Skin epidermis (tissue), 12 donors: ENCODE measurements at regions not wholly inside any gene's neighbourhood (a gene's known extent, or its start where the extent isn't known, plus 50 kb on each side); places are given as distances from the start of the nearest gene placed in this dataset.
A peak's percentile ranks its signal among the peaks of the same experiment; 100 is the strongest.
"Not testable (repeated sequence)": the region's sequence is repeated elsewhere in the genome, so short reads cannot be mapped to it uniquely, and the experiment has no call there.

Source experiments
- H3K27ac ChIP-seq, 21 experiments: fragments of 200-600 bp; sonication (generic) in 11 of 21; one replicate each; pipeline ENCODE4 v1.5.0; 2020; ENCODE audit warnings: mild to moderate bottlenecking in 3 of 21, inconsistent platforms in 2 of 21, moderate library complexity in 2 of 21
- H3K4me3 ChIP-seq, 7 experiments: fragments of 200-600 bp; sonication (generic) in 2 of 7; one replicate each; pipeline ENCODE4 v1.5.0; 2020; ENCODE audit warnings: inconsistent platforms in 2 of 7, mild to moderate bottlenecking in 2 of 7, moderate library complexity in 1 of 7

DNA sequence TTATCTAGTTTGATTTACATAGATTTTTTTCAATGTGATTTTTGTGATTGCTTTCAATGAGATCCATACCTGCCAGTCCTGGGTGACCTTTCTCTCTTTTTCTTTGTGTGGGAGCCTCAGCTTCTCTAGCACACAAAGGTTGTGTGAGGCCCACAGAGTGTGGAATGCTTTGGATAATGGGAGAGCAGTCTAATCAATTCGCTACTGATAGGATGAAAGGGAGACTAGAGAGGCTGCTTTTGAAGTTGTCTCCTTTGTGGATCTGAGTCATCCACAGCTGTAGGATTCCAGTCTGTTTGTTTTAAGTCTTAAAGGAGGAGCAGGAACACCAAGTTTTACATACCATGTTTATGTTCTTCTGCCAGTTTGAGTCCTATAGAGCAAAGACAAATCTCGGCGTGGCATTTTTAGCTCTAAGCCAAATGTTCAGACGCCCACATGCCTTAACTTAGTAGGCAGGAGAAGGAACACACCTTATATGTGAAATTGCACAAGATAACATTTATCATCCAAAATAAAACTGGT, 330.0 kb downstream of the ARL4A start:
- Histone ChIP-seq H3K27ac (peak overlapping the region in 9 of 21 experiments; percentile 7 to 53 (median 44)), H3K4me3 (no peak overlapping the region)

DNA sequence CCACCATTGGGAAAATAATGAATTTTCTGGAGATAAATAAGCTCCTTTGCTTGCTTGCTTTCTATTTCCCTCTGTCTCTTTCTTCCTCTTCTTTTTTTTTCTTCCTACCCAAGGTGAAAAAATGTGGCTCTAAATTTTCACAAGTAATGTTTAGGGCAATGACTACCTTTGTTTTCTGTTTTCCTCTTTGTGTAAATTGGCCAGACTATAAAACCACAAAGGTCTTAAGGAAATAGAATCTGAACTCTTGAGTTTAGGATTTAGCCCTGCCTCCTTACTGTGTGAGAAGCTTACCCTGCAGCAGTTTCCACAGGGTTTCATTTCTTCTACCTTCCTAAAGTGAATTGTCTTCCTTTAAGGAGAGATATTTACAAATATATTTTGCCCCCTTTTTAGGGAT, 330.4 kb downstream of the ARL4A start:
- Histone ChIP-seq H3K4me3 (no peak overlapping the region), H3K27ac (peak overlapping the region in 7 of 21 experiments; percentile 7 to 53 (median 23))

GRCh38 chr7:13021566-13022300, 334.3 kb downstream of the ARL4A start:
- H3K27ac ChIP-seq = peak overlapping the region in 1 of 21 experiments; percentile 24
- no peak overlapping the region for H3K4me3 ChIP-seq

DNA sequence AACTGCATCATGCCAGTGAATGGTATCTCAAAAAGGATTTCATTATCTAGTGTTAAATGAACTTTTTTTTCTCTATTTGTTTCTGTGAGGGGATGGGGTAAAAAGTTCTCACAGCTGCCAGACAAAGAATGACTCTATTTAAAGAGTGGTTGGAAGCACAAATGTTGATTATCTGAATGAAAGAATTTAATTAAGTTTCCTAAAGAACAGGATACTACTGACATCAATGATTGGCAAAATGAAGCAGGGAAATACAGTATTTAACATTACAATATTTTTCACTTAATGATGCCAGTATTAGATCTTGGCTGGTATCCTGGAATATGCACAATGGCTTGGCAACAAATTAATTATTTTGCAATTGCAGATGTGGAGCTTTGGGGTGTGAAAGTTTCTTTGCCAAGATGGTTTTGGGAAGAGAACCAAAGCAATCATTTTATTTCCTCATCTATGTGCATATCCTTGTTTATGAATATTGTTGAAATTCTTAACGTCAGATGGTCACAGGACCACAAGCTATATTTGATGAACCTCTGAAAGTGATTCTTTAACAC, 336.8 kb downstream of the ARL4A start:
- Histone ChIP-seq H3K27ac (peak overlapping the region in 2 of 21 experiments; percentile 11 to 37), H3K4me3 (no peak overlapping the region)

- H3K27ac ChIP-seq = peak overlapping the region in 2 of 21 experiments; percentile 7 to 47
These were observed 337.6 kb downstream of the ARL4A start for GRCh38 chr7:13025043-13025442.

DNA sequence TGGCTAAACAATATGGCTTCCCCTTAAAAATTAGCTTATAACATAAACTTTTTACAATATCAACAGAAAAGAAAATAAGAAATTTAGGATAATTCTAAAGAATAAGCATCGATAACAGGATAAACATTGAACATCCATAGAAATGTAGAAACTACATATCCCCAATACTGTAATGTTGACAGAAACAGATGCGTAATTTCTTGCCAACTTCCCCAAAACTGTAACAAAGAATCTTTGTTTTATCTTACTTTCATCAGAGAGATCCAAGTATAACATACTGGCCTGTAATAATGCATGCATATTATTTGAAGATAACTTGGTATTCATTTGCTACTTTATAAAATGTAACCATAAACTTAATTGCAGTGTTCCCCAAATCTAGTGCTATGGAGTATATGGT, 339.9 kb downstream of the ARL4A start:
- Histone ChIP-seq H3K27ac (peak overlapping the region in 1 of 21 experiments; percentile 12), H3K4me3 (no peak overlapping the region)

More at GRCh38 chr7:13025043-13025442, 337.6 kb downstream of the ARL4A start:
- H3K4me3 ChIP-seq = not testable (repeated sequence)

- Histone ChIP-seq H3K27ac (peak overlapping the region in 3 of 21 experiments; percentile 12 to 55 (median 19)), H3K4me3 (no peak overlapping the region)
These were observed 340.8 kb downstream of the ARL4A start for GRCh38 chr7:13028036-13028824.

- Histone ChIP-seq H3K27ac (peak overlapping the region in 2 of 21 experiments; percentile 9 to 55), H3K4me3 (no peak overlapping the region)
These were observed 341.3 kb downstream of the ARL4A start for GRCh38 chr7:13028825-13029099.

- H3K4me3 ChIP-seq = no peak overlapping the region
These were observed 344.0 kb downstream of the ARL4A start for GRCh38 chr7:13031468-13031867.

DNA sequence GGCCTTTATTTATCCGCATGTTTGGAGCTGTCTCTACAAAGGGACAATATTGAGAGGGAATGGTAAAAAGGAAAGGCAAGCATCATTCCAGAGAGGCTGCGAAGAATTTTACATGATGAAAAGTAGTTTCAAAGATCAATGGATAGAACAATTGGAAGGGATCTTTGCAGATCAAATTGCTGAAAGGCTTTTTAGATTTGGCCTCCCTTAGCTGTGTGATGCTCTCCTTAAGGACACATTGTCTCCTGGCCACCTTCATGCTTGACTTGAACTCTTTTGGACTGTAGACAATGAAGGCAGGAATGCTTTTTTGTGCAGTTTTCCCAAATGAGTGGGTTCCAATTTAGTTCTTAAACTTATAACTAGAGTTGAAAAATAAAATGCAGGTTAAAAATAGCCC, 344.7 kb downstream of the ARL4A start:
- no peak overlapping the region for H3K4me3 ChIP-seq
- H3K27ac ChIP-seq = peak overlapping the region in 1 of 21 experiments; percentile 5

More at GRCh38 chr7:13031468-13031867, 344.0 kb downstream of the ARL4A start:
- no peak overlapping the region for H3K27ac ChIP-seq

GRCh38 chr7:13032576-13032975, 345.1 kb downstream of the ARL4A start:
- Histone ChIP-seq H3K4me3 (no peak overlapping the region), H3K27ac (no peak overlapping the region)

- Histone ChIP-seq H3K27ac (no peak overlapping the region), H3K4me3 (no peak overlapping the region)
These were observed 347.3 kb downstream of the ARL4A start for GRCh38 chr7:13034693-13035092.

GRCh38 chr7:13035233-13035632, 347.8 kb downstream of the ARL4A start:
- Histone ChIP-seq H3K4me3 (no peak overlapping the region), H3K27ac (no peak overlapping the region)

DNA sequence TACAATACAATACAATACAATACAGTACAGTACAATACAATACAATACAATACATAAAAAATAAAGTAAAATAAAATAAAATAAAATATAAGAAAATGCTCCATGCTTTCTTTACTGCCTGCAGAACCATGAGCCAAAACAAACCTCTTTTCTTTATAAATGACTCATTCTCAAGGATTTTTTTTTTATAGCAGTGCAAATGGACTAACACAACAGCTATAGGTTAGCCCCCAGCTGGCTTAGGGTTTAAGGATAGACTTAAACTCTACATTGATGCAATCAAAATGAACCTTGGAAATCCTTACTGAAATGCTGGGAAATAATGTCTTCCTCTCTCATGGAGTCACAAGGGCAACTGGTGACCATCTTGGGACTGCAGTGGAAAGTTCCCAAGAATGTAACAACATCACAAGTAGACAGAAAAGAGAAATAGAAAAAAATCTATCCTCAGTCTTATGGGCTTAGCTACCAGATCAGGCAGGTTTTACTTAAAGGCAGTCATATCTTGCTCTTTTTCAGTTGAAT, 348.9 kb downstream of the ARL4A start:
- H3K27ac ChIP-seq = no peak overlapping the region

DNA sequence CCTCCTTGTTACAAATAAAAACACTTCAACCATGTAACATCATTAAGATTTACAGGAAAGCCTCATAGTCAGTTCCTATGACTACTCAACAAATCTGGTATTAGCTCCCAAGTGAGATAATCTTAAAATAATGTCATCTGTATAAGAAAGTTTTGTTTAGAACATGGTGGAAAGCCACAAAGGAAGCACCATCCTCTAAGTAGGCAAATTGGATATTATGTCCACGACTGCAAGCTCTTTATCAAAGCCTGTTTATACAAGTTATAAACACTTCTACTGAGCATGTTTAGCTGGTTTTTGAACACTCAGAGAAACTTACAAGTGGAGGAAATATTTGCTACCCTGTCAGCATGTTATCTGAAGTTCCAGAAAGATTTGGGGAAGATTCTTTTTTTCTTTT, 349.8 kb downstream of the ARL4A start:
- H3K4me3 ChIP-seq = no peak overlapping the region
- no peak overlapping the region for H3K27ac ChIP-seq

More for the DNA sequence above, 348.9 kb downstream of the ARL4A start:
- H3K4me3 ChIP-seq = no peak overlapping the region

DNA sequence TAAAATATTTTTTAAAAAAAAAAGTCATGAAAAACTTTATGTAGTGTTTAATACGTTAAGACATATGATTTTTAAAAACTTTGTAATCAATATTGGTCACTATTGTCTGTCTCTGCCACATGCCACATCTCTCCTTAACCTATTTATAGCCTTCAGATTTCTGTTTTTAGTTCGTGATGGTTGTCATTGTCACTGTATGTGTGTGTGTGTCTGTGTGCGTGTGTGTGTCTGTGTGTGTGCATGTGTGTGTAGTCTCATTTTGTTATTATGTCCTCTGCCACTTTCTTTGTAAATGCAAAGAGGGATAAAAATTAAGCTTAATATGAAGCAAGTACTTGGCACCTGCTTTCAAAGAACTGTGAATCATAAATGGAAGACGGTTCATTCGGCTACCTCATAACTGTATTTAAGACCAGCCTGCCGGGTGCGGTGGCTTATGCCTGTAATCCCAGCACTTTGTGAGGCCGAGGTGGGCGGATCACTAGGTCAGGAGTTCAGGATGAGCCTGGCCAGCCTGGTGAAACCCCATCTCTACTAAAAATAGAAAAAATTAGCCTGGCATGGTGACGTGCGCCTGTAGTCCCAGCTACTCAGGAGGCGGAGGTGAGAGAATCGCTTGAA, 354.0 kb downstream of the ARL4A start:
- Histone ChIP-seq H3K27ac (no peak overlapping the region), H3K4me3 (no peak overlapping the region)

- Histone ChIP-seq H3K4me3 (no peak overlapping the region), H3K27ac (no peak overlapping the region)
These were observed 355.3 kb downstream of the ARL4A start for GRCh38 chr7:13042605-13043236.

DNA sequence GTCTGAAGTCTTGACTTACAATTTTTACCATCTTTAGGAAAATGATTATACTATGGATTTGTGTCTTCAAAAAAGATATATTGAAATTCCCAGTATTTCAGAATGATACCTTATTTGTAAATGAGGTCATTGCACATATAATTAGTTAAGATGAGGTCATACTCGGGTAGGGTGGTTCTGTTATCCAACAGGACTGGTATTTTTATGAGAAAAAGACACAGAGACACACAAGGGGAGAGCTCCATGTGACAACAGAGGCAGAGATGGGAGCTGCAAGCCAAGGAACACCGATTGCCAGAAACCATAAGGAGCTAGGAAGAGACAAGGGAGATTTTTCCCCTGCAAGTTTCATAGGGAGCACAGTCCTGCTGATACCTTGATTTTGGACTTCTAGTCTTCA, 356.9 kb downstream of the ARL4A start:
- Histone ChIP-seq H3K4me3 (no peak overlapping the region), H3K27ac (no peak overlapping the region)

DNA sequence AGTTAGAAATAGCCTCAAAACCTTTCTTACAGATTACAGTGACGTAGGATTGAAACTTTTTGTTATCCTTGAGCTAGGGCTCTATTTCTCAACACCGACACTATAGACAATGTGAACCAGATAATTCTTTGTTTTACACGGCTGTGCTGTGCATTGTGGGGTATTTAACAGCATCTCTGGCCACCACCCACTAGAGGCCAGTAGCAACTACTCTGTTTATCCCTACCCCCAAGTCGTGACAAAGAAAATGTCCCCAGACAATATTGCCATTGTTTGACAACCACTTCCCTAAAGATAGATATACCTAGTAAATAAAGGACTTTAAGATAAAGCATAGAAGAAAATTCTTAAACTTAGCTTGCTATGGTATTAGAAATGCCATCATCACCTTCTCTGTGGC, 359.6 kb downstream of the ARL4A start:
- H3K27ac ChIP-seq = no peak overlapping the region
- no peak overlapping the region for H3K4me3 ChIP-seq
